Islet precursor cell (in vitro differentiated cells): ENCODE measurements at regions not wholly inside any gene's neighbourhood (a gene's known extent, or its start where the extent isn't known, plus 50 kb on each side); places are given as distances from the start of the nearest gene placed in this dataset.
A peak's percentile ranks its signal among the peaks of the same experiment; 100 is the strongest.
"Not testable (repeated sequence)": the region's sequence is repeated elsewhere in the genome, so short reads cannot be mapped to it uniquely, and the experiment has no call there.

Source experiments
- DNase-seq: peaks from one replicate; pipeline ENCODE4 v3.0.0-alpha.2; 2018

GRCh38 chr17:53016085-53016484 lies 806.6 kb upstream of the KIF2B start:
- DNase-seq: no peak

DNA sequence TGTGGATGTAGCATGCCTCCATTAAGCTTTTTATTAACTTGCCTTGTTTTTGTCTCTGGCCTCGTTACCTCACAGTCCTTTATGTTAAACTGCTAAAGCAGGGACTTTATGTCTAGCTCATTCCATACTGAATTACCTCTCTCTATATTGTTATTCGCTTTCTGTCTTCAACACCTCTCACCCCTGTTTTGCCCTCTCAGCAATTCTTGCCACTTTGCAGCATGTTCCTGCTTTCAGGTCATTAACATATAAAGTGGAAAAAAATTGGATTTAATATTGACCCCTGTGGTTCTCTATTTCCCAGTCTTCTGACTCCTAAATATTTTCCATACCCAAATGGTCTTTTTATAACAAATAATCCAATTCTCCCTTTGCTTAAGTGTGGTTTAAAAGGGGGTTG lies 810.4 kb upstream of the KIF2B start:
- DNase-seq: no peak

DNA sequence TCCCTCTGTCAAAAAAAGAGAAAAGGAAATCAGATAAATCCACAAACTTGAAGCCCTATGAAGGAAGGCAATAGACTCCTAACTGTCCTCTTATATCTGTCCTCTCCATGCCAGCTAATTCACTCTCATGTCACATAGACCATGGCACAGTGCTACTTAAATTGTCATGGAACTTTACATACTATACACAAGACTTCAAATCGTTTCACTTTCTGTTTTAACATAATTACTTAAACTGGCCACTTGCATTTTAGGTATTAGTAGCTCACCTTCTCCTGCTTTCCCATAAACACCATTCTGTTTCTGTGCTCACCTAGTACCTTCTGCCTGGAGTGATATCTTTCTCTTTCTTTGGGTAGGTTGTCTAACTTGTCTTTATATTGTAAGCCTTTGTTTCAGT lies 816.7 kb upstream of the KIF2B start:
- DNase-seq: no peak

- DNase-seq: no peak
These were observed 817.8 kb upstream of the KIF2B start for GRCh38 chr17:53004902-53005301.

- DNase-seq: no peak
These were observed 826.8 kb upstream of the KIF2B start for GRCh38 chr17:52995881-52996280.

- DNase-seq: no peak
These were observed 827.6 kb upstream of the KIF2B start for GRCh38 chr17:52995147-52995546.

DNA sequence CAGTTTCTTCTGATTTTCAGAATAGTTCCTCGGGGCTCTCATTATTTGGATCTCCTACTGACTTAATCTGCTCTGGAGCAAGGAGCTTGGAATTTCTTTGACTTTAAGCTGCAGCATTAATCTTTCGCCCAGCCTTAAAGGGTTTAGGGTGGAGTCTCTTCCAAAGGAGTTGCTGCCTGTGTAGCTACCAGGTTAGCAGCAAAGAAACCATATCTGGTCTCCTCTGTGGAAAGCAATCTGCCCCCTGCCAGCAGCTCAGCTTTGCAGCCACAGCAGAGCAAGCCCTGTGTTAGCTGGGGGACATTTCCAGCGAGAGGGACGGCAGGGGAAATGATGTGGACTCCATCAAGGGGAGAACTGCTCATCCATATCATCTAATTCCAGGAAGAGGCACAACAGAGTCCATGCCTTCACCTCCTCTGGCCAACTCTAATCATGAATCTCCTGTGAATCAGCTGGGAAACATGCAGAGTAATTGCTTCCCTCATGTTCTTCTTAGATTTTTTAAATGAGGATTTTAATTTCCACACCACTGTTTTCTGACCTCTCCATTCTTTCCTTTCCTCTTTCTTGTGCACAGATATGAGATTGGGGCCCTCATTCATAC lies 827.6 kb upstream of the CA10 start:
- DNase-seq: peak; percentile 49

DNA sequence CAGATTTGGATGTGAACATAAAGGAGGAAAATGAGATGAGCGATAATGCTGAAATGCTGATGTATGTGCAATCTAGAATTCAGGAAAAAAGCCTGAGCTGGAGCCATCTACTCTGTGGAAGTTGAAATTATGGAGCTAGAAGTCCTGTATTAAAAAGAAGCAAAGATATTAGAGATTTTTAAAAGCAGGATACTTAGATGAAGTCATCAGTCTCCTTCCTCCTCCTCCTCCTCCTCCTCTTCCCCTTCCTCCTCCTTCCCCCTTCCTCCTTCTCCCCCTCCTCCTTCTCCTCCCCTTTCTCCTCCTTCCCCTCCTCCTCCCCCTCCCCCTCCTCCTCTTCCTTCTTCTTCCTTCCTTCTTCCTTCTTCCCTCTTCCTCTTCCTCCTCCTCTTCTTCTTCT lies 823.8 kb upstream of the CA10 start:
- no peak for DNase-seq

DNA sequence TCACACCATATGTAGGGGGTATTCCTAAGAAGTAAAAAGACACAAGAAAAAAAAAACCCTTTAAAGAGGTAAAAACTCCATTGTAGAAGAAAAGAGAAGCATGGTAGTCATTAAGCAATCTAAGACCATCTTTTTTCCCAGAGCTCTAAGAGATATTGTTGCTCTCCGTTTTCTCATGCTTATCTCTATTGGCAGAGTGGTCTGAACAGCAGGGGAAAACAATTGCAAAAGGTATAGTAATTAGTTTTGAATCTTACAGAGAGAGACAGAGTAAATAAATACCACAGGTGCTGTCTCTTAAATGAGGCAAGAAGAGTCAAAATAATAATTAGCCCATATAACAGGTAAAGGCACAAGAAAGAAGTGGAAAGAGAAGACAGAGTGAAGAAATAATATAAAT lies 821.4 kb upstream of the CA10 start:
- DNase-seq: no peak

- DNase-seq: no peak
These were observed 807.3 kb upstream of the CA10 start for GRCh38 chr17:52965856-52966255.

DNA sequence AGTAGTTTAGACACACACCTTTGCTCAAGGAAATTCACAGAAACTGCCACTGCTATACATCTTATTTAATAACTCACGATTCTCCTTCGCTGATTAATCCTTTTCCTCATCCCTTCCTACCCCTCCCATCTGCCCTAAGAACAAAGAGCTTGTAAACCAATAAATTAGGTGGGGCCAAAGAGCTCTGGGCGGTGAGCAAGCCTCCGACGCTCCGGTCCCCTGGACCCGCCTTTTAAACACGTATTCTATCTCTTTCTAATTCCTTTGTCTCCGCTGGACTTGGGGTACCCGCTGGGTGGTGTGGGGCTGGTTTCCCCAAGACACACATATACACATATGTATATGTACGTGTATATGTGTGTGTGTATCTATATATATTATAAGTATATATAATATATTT lies 803.2 kb upstream of the CA10 start:
- not testable (repeated sequence) for DNase-seq

- no peak for DNase-seq
These were observed 798.9 kb upstream of the CA10 start for GRCh38 chr17:52957411-52957810.

- DNase-seq: no peak
These were observed 788.9 kb upstream of the CA10 start for GRCh38 chr17:52947418-52947817.

GRCh38 chr17:52938623-52939230 lies 780.2 kb upstream of the CA10 start:
- DNase-seq: no peak

DNA sequence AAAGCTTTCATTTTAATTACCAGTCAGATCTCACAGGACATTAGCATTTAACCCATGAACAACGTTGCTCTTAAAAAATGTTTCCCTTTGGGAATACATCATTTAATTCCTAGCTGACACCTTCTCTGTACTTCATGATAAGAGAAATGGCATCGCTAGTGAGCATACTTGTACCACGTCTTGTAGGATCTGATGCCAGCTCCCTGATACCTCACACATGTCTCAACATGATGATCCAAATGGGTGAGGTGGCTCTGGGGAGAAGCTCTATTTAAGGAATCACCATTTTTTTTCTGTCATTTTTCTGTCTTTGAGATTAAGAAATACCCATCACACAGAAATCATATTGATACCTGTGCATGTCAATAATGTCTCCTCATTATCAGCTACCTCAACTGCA lies 772.1 kb upstream of the CA10 start:
- DNase-seq: no peak

DNA sequence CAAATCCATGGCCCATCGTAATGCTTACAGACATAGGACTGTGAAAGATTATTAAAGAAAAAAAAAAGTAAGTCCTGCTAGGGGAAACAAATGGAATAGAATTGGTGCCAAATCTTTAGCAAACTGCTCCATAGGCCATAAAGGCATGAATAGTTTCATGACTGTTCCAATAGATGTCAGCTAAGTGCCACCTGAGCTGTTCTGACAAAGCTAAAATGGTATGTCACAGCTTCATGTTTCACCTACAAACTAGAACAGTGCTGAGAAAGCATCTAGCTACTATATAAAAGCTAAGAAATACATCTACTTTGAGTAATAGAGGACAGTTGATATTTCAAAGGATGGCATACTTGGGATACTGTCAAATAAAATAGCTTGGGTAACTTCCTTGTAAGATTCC lies 771.6 kb upstream of the CA10 start:
- no peak for DNase-seq

- no peak for DNase-seq
These were observed 765.1 kb upstream of the CA10 start for GRCh38 chr17:52923658-52924057.

- no peak for DNase-seq
These were observed 740.7 kb upstream of the CA10 start for GRCh38 chr17:52899235-52899634.

DNA sequence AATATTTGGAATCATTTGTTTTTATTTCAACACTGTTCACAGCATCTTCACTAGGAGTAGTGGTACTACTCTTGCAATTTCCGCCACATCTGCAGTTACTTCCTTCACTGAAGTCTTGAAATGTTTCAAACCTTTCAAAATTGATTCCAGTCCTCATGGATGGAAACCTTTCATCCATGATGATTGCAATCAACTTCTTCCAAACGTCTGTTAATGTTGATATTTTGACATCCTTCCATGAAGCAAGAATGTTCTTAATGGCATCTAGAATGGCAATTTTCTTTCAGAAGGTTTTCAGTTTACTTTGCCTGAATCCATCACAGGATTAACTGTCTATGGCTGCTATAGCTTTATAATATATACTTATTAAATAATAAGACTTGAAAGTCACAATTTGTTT lies 736.8 kb upstream of the CA10 start:
- no peak for DNase-seq

DNA sequence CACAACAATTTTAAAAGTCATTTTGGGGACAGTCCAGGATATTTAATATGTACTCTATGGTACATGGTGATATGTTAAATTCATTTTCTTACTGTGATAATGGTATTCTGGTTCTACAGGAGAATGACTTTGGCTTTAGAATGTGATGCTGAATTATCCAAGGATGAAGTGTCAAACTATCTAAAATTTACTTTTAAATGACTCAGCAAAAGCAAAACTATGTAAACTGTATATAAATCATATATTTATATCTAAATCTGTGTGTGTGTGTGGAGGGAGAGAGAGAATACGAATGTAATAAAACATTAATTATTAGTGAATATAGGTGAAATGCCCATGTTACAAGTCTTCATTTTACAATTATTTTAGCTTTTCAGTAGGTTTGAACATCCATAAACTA lies 733.8 kb upstream of the CA10 start:
- no peak for DNase-seq

DNA sequence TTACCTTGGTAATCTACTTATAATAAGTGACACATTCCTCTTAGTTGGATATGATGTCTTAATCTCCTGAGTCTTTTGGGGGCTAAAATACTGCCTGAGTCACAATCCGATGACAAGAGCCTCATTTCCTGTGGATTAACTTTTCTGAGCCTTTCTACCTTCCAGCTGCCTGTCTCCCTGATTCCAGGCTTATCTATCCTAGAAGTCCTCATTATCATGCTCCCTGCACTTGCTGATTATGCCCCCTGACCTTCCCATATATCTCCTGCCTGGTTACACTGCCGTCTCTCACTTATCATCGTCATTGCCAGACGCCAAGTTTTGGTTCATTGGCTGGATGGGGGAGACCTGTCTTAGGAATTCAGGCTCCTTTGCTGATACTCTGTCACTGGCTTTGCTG lies 727.4 kb upstream of the CA10 start:
- peak; percentile 55 for DNase-seq

GRCh38 chr17:52883907-52884491 lies 725.5 kb upstream of the CA10 start:
- DNase-seq: not testable (repeated sequence)

GRCh38 chr17:52846767-52847166 lies 688.3 kb upstream of the CA10 start:
- not testable (repeated sequence) for DNase-seq

DNA sequence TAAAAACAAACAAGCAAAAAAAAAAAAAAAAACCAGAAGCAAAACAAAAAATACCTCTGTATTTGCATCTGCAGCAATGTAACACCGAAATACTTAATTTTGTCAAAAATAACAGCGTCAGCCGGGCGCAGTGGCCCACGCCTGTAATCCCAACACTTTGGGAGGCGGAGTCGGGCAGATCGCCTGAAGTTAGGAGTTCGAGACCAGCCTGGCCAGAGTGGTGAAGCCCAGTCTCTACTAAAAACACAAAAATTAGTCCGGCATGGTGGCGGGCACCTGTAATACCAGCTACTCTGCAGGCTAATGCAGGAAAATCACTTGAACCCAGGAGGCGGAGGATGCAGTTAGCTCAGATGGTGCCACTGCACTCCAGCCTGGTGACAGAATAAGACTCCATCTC lies 683.5 kb upstream of the CA10 start:
- no peak for DNase-seq

DNA sequence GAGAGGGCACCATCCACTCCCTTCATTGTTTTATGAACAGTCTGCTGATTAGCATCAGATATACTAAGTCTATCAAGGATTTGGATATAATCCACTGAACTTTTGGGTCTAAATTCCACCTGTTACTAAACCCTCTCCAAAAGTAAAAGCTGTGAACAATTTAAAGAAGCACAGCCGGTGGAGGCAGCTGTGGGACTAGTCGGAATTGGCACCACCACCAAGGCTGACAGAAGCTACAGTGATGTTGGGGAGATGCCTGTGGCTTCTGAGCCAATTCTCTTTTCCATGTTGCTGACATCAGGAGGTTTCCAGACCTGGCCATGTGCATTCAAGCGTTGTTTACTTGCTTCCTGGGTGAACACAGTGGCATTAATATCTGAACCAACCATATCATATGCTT lies 679.0 kb upstream of the CA10 start:
- no peak for DNase-seq
